ENCODE measurements at regions not wholly inside any gene's neighbourhood (a gene's known extent, or its start where the extent isn't known, plus 50 kb on each side); places are given as distances from the start of the nearest gene placed in this dataset.
"Not testable (repeated sequence)": the region's sequence is repeated elsewhere in the genome, so short reads cannot be mapped to it uniquely, and the experiment has no call there.

- H3K4me1 Mint-ChIP-seq (ENCODE audit: unreplicated experiment) = peaks cover 17% of the 10 kb centered on the region
- not testable (repeated sequence) for H3K9me3 Mint-ChIP-seq (ENCODE audit: unreplicated experiment); DNase-seq (ENCODE audit: low spot score); H3K36me3 Mint-ChIP-seq (ENCODE audit: low read depth, unreplicated experiment); H3K27me3 Mint-ChIP-seq (ENCODE audit: unreplicated experiment); H3K4me3 Mint-ChIP-seq (ENCODE audit: unreplicated experiment); H3K27ac Mint-ChIP-seq (ENCODE audit: unreplicated experiment)
Observed at GRCh38 chr2:55124682-55125081, 74.4 kb upstream of the RTN4 start.

GRCh38 chr2:55123851-55124269 is 73.6 kb upstream of the RTN4 start:
- Mint-ChIP-seq H3K27ac (ENCODE audit: unreplicated experiment) (no peak overlapping the region), H3K4me3 (ENCODE audit: unreplicated experiment) (no peak overlapping the region), H3K4me1 (ENCODE audit: unreplicated experiment) (peaks cover 25% of the 10 kb centered on the region)

DNA sequence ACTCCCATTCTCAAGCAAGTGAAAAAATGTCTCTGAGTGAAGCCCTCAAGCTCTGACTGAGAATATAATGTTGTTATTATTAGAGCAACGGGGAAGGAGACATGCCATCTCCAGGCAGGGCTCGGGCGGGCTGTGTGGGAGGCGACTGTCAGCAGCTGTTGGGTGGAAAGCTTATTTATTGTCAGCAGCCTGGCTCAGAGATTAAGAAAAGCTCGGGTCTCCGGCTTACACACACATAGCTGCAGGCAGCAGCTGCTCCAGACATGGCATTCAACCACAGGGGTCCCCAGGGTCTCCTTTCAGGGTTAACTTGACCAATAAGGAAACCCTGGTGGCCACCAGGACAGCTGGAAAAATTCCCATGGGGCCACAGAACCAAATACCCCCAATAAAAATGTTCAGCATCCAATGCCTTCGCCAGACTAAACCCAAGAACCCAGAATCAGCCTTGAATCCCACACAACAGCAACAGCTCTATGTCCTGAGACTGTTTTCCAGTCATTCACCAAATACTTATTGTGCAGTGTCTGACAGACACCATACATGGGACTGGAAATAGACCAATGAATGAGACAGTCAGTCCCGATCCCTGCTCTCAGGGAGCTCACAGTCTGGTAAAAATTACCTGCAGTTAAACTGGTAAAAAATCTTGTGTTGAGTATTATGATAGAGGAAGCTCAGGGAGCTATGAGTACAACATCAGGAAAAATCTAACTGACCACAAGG is 70.5 kb upstream of the RTN4 start:
- H3K27ac Mint-ChIP-seq (ENCODE audit: unreplicated experiment) = no peak overlapping the region
- H3K27me3 Mint-ChIP-seq (ENCODE audit: unreplicated experiment) = no peaks in the 10 kb centered on the region
- no peak for DNase-seq (ENCODE audit: low spot score)
- no peaks in the 10 kb centered on the region for H3K9me3 Mint-ChIP-seq (ENCODE audit: unreplicated experiment)
- TF ChIP-seq, protein P1, sequence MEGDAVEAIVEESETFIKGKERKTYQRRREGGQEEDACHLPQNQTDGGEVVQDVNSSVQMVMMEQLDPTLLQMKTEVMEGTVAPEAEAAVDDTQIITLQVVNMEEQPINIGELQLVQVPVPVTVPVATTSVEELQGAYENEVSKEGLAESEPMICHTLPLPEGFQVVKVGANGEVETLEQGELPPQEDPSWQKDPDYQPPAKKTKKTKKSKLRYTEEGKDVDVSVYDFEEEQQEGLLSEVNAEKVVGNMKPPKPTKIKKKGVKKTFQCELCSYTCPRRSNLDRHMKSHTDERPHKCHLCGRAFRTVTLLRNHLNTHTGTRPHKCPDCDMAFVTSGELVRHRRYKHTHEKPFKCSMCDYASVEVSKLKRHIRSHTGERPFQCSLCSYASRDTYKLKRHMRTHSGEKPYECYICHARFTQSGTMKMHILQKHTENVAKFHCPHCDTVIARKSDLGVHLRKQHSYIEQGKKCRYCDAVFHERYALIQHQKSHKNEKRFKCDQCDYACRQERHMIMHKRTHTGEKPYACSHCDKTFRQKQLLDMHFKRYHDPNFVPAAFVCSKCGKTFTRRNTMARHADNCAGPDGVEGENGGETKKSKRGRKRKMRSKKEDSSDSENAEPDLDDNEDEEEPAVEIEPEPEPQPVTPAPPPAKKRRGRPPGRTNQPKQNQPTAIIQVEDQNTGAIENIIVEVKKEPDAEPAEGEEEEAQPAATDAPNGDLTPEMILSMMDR (IDR thresholded peaks at IDR 0.05; ENCODE audit: unreplicated experiment) = no peak
- H3K4me3 Mint-ChIP-seq (ENCODE audit: unreplicated experiment) = no peak overlapping the region
- H3K36me3 Mint-ChIP-seq (ENCODE audit: low read depth, unreplicated experiment) = no peaks in the 10 kb centered on the region
- peaks cover 33% of the 10 kb centered on the region for H3K4me1 Mint-ChIP-seq (ENCODE audit: unreplicated experiment)

More at GRCh38 chr2:55123851-55124269, 73.6 kb upstream of the RTN4 start:
- Mint-ChIP-seq H3K36me3 (ENCODE audit: low read depth, unreplicated experiment) (no peaks in the 10 kb centered on the region), H3K27me3 (ENCODE audit: unreplicated experiment) (no peaks in the 10 kb centered on the region), H3K9me3 (ENCODE audit: unreplicated experiment) (no peaks in the 10 kb centered on the region)
- TF ChIP-seq, protein P1 (IDR thresholded peaks at IDR 0.05; ENCODE audit: unreplicated experiment) = no peak
- DNase-seq (ENCODE audit: low spot score) = no peak

GRCh38 chr2:55119711-55120487 is 69.6 kb upstream of the RTN4 start:
- Mint-ChIP-seq H3K36me3 (ENCODE audit: low read depth, unreplicated experiment) (no peaks in the 10 kb centered on the region), H3K4me3 (ENCODE audit: unreplicated experiment) (no peak overlapping the region), H3K27me3 (ENCODE audit: unreplicated experiment) (no peaks in the 10 kb centered on the region), H3K9me3 (ENCODE audit: unreplicated experiment) (no peaks in the 10 kb centered on the region), H3K27ac (ENCODE audit: unreplicated experiment) (no peak overlapping the region), H3K4me1 (ENCODE audit: unreplicated experiment) (peaks cover 33% of the 10 kb centered on the region)
- no peak for DNase-seq (ENCODE audit: low spot score)
- TF ChIP-seq, protein P1 (IDR thresholded peaks at IDR 0.05; ENCODE audit: unreplicated experiment) = no peak

DNA sequence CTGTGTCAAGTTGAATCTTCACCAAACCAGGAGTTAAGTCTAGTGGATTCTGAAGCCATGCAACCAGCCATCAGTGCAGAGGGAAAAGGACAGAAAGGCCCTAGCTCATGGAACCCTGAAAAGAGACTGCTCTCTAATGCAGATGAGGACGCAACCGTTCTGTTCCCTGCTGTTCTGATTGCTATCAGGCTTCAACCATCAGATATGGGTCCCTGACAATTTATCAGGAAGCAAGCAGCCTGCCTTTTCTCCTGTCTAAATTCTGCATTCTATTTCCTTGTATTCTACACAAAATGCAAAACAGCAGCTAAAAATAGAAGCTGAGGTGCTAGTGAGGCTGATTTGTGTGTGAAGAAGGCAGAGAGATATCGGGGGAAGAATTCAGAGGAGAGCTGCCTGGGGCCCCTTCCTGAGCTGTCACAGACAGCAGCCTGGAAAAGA is 68.4 kb upstream of the RTN4 start:
- H3K4me3 Mint-ChIP-seq (ENCODE audit: unreplicated experiment) = no peak overlapping the region
- no peak overlapping the region for H3K27ac Mint-ChIP-seq (ENCODE audit: unreplicated experiment)
- DNase-seq (ENCODE audit: low spot score) = no peak
- H3K36me3 Mint-ChIP-seq (ENCODE audit: low read depth, unreplicated experiment) = no peaks in the 10 kb centered on the region
- peaks cover 33% of the 10 kb centered on the region for H3K4me1 Mint-ChIP-seq (ENCODE audit: unreplicated experiment)
- no peaks in the 10 kb centered on the region for H3K9me3 Mint-ChIP-seq (ENCODE audit: unreplicated experiment)
- TF ChIP-seq, protein P1 (IDR thresholded peaks at IDR 0.05; ENCODE audit: unreplicated experiment) = no peak
- no peaks in the 10 kb centered on the region for H3K27me3 Mint-ChIP-seq (ENCODE audit: unreplicated experiment)

Measured in endothelial cell (in vitro differentiated cells).